ENCODE measurements at regions not wholly inside any gene's neighbourhood (a gene's known extent, or its start where the extent isn't known, plus 50 kb on each side); places are given as distances from the start of the nearest gene placed in this dataset.
A peak's percentile ranks its signal among the peaks of the same experiment; 100 is the strongest.
"Not testable (repeated sequence)": the region's sequence is repeated elsewhere in the genome, so short reads cannot be mapped to it uniquely, and the experiment has no call there.

- DNase-seq = no peak
Measured at GRCh38 chr1:192418552-192419285, 101.9 kb downstream of the RGS21 start.

GRCh38 chr1:192430644-192431043, 113.9 kb downstream of the RGS21 start:
- DNase-seq = no peak

GRCh38 chr1:192435704-192436103, 118.9 kb downstream of the RGS21 start:
- DNase-seq = no peak

GRCh38 chr1:192436441-192437078, 119.8 kb downstream of the RGS21 start:
- DNase-seq = no peak

- DNase-seq = no peak
Measured at GRCh38 chr1:192438737-192439136, 121.9 kb downstream of the RGS21 start.

GRCh38 chr1:192439373-192440025, 122.7 kb downstream of the RGS21 start:
- DNase-seq = no peak

- no peak for DNase-seq
Measured at GRCh38 chr1:192441492-192441891, 124.7 kb downstream of the RGS21 start.

GRCh38 chr1:192442736-192443135, 125.9 kb downstream of the RGS21 start:
- DNase-seq = no peak

GRCh38 chr1:192443616-192444015, 126.8 kb downstream of the RGS21 start:
- no peak for DNase-seq

GRCh38 chr1:192445241-192445640, 128.4 kb downstream of the RGS21 start:
- DNase-seq = peak; percentile 5

- peak; percentile 24 for DNase-seq
Measured at GRCh38 chr1:192445839-192446489, 129.2 kb downstream of the RGS21 start.

GRCh38 chr1:192448026-192448578, 127.5 kb upstream of the RGS1 start:
- DNase-seq = no peak

- no peak for DNase-seq
Measured at GRCh38 chr1:192453360-192453992, 122.1 kb upstream of the RGS1 start.

- DNase-seq = no peak
Measured at GRCh38 chr1:192459467-192459866, 116.1 kb upstream of the RGS1 start.

- no peak for DNase-seq
Measured at GRCh38 chr1:192461684-192462083, 113.9 kb upstream of the RGS1 start.

- no peak for DNase-seq
Measured at GRCh38 chr1:192462616-192463015, 113.0 kb upstream of the RGS1 start.

GRCh38 chr1:192463661-192464060, 111.9 kb upstream of the RGS1 start:
- no peak for DNase-seq

- not testable (repeated sequence) for DNase-seq
Measured at GRCh38 chr1:192465221-192465620, 110.4 kb upstream of the RGS1 start.

GRCh38 chr1:192474080-192474683, 101.4 kb upstream of the RGS1 start:
- DNase-seq = peak; percentile 40

GRCh38 chr1:192475329-192475728, 100.2 kb upstream of the RGS1 start:
- no peak for DNase-seq

GRCh38 chr1:192475970-192476369, 99.6 kb upstream of the RGS1 start:
- no peak for DNase-seq

GRCh38 chr1:192476802-192477298, 98.7 kb upstream of the RGS1 start:
- DNase-seq = no peak
